ENCODE measurements at regions not wholly inside any gene's neighbourhood (a gene's known extent, or its start where the extent isn't known, plus 50 kb on each side); places are given as distances from the start of the nearest gene placed in this dataset.

- DNase-seq (ENCODE audit: low spot score) = no peak
Observed at GRCh38 chr20:58069207-58069606, 159.2 kb downstream of the ANKRD60 start.

DNA sequence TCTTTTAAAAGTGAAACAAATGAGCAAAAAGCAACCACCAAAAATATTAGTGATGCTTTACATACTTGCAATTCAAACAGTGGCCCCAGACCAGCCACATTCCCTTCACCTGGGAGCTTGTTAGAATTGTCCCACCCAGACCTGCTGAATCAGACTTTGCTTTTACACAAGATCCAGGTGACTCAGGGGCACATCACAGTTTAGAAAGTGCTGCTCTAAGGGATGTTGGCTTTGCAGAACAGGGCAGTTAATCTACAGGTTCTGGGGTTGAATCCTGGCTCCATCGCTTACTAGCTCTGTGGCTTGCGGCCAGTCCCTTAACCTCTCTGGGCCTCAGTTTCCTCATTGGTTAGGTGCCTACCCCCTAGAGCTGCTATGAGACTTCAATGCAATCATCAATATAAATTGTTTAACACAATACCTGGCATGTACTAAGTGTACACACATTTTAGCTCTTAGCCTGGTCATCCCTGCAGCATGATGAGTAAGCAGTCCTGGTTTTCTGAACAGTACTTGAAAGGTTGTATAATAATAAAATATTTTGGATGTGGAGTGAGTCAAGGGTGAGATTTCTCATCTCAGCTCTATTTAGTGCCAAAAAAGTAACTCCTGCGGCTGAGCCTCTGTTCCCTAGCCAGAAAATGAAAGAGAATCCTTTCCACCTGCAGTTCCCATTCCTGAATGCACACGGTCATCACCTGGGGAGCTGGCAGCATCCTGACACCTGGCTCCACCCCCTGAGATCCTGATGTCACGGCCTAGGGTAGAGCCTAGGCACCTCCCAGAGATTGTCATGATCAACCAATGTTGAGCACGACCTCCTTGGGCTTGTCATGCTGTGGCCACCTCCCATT, 162.7 kb downstream of the ANKRD60 start:
- DNase-seq (ENCODE audit: low spot score) = no peak

DNA sequence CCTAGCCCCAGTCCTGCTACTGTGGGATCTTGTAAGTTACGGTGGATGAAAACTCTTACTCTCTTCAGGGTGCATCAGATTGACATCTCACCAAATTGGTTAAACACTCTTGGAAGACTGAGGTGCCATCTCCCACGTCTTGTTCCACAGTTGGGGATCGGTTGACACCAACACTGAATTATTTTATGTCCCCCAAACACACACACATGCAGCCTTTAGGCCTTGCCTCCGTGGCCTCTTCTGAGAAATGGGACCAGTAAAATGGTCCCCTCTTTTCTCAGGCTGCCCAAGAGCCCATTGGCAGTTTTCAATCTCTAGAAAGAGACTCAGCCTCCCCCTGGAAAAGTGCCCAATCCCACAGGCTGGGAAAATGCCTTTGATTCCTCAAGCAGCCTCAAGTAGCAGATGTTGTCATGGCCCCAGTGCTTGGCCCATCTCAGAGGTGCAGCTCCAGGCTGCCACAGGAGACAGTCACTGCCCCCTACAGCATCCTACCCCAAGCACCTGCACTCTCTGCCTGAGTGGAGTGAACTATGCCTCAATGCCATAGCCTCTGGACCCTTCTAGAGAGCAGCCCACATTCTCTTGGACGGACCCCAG, 163.9 kb downstream of the ANKRD60 start:
- DNase-seq (ENCODE audit: low spot score) = no peak

GRCh38 chr20:58059260-58059544, 169.3 kb downstream of the ANKRD60 start:
- DNase-seq (ENCODE audit: low spot score) = no peak

DNA sequence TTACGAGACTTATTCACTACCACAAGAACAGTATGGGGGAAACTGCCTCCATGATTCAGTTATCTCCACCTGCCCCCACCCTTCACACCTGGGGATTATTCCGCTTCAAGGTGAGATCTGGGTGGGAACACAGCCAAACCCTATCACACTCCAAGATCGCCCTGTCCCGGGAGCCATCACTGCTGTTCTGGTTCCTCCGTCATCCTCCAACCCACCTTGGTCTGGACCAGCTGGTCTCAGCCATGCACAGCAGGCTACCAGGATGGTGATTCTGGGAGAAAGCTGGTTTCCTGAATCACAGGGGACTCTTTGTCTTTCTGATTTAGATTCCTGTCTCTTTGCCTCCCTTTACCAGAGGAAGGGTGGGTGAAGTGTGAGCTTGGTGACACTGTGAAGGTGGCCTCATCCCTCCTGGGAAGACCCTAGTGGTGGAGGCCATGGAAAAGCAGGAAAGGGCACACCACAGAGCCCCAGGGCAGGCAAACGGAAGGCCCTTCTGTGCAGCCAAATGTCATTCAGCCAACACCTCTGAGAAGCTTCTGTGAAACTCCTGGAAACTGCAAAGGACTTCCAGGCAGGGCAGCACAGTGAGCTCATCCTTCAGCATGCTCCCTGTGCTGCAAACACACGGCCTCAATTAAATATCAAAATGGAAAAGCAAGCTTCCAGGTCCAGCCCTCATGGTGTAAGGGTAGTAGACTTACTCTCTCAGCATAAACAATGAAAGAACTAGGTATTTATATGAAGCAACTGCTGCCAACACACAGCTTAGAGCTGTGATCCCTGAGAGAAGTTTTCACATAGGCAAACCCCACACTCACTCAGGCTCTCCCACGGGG, 169.8 kb downstream of the ANKRD60 start:
- DNase-seq (ENCODE audit: low spot score) = no peak

DNA sequence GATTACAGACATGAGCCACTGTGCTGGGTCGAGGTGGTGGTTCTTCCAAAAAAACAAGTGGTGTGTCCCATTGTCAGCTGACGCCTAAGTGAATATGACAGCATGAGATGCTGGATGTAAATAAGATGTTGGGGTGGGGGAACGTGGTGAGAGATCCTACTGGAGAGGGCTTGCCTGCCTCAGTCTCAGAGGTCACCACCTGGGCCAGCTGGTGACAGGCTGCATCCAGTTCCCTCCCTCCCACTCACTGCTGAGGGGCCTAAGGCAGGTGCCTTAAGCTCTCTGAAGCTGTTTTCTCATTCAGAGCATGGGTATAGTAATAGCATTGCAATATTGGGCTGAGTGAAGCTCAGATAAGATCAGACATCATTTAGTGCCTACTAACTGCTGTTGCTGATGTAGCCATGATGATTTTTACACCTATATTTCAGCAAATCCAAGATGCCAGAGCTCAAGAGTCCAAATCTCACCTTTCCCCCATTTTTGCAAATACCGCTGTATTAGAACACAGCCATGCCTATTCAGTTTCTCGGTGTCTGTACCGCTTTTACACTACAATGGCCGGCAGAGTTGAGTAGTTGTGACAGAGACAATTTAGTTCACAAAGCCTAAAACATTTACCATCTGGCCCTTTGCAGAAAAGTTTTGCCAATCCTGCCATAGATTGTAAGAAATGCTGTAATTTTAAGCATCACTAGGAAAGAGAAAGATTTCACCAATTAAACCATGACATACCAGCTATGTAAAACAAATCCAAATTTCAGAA, 171.3 kb downstream of the ANKRD60 start:
- DNase-seq (ENCODE audit: low spot score) = no peak

DNA sequence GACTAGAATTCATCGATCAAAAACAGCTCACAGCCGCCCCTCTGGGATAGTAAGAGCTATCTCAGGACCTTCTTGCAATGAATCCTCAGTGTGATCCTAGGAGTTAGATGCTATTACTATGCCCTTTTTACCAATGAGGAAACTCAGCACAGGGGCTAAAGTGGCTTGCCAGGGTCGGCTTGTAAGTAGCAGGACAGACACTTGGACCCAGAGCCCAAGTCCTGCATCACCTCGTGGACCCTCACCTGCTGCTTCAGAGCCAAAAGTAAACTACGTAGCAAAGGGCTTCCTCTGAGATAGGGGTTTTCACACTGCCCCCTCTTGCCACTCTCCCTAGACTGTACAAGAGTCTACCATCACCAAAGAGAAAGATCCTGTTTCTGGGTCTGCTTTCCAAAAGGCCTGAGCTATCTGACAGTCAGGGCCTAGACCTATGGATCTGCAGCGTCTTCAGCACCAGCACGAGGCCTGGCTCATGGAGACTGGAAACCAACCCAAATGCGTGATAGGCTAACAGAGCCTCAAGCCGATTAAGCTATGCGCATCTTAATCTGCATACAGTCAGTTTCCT, 172.3 kb downstream of the ANKRD60 start:
- no peak for DNase-seq (ENCODE audit: low spot score)

DNA sequence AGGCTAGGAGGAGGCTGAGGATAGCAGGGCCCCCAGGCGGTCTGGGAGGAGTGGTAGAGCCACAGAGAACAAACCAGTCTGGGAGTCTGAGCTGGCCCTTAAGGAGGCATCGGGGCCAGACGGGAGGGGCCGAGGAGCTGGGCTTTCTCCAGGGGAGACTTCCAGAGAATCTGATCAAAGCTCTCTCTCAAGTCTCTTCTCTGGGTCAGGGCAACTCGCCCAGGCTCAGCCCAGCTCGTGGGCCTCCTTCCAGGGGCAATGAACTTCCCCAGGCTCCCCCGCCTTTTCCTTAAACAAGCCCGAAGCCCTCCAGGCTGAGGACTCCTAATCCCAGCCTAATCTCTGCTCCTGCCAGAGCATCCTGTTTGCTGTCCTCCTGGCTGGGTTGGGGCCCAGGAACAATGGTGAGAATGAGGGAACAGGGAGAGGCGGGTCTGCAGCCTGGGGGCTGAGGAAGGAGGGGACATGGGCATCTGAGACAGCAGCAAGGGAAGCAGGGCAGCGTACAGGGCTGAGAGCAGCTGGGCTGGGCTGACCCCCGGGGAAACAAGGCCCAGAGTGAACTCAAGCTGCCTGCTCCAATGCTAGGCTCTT, 173.6 kb downstream of the ANKRD60 start:
- DNase-seq (ENCODE audit: low spot score) = no peak

DNA sequence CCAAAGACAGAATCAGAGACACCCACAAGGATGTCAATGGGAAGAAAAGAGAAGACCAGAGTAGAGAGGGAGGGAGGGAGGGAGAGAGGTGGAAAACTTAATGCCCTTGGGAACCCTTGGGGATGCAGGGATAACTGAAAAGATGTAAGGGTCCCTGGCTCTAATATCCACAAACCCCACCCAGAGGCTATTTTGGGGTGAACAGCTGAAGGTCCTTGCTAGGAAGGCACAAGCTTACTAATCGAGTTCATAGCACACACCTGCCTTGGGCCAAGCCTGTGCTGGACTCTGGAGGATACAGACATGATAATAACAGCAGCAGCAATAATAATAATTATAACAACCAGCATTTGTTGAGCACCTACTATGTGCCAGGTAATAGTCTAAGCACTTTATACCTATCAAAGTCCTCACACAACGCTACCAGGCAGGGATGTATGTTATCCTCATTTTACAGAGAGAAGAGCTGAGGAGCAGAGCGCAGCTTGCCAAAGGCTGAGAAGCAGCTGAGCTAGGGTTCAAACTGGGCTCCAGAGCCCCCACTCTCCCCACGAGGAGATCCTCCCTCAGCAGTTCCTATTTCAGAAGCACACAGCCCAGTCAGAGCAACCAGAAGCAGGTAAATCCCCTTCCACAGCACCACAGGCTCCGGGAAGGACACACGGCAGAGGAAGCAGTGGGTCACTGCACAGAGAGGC, 174.2 kb downstream of the ANKRD60 start:
- no peak for DNase-seq (ENCODE audit: low spot score)

DNA sequence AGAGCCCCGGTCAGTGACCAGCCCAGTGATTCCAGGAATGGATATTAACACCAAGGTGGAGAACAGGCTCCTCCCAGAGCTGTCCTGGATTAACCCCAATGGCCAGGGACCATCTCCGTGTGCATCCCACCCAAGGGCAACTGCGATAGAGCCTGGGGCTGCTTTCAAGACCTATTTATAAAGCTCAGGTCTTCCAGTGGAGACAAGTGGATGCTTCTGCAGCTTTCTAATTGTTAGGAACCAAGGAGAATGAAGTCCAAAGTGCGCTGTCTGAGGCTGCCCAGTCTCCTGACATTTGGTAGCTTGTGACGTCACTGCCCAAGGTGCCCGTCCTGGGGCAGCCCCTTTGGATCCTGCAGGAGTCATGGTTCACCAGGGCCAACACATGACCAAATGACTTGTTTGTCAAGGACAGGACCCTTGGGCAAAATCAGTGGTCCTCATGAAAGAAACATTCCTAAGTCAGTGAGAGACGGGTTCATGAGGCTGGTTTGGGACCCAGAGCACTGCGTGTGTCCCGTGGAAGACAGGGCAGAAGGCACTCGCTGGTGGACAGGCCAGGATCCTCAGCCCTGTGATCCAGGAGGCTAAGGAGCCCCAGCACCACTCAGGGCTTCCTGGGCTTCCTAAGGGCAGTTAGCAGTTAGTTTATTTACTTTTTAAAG, 174.9 kb downstream of the ANKRD60 start:
- DNase-seq (ENCODE audit: low spot score) = no peak

DNA sequence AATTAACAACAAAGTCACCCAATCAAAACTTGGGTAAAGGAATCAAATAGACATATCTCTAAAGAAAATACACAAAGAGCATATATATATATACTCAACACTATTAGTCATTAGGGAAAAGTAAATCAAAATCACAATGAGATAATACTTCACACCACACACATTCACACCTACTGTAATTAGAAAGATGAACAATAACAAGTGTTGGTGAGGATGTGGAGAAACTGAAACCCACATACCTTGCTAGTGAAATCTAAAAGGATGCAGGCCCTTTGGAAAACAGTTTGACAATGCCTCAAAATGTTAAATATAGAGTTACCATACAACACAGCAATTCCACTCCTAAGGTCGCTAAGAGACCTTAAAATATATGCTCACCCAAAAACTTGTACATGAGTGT, 177.1 kb downstream of the ANKRD60 start:
- no peak for DNase-seq (ENCODE audit: low spot score)

GRCh38 chr20:58048096-58048702, 180.3 kb downstream of the ANKRD60 start:
- peak; percentile 18 for DNase-seq (ENCODE audit: low spot score)

- DNase-seq (ENCODE audit: low spot score) = no peak
Observed at GRCh38 chr20:58046311-58046710, 182.1 kb downstream of the ANKRD60 start.

GRCh38 chr20:58045579-58045978, 182.9 kb downstream of the ANKRD60 start:
- DNase-seq (ENCODE audit: low spot score) = no peak

- no peak for DNase-seq (ENCODE audit: low spot score)
Observed at GRCh38 chr20:58044931-58045555, 183.4 kb downstream of the ANKRD60 start.

- no peak for DNase-seq (ENCODE audit: low spot score)
Observed at GRCh38 chr20:58044286-58044685, 184.2 kb downstream of the ANKRD60 start.

DNA sequence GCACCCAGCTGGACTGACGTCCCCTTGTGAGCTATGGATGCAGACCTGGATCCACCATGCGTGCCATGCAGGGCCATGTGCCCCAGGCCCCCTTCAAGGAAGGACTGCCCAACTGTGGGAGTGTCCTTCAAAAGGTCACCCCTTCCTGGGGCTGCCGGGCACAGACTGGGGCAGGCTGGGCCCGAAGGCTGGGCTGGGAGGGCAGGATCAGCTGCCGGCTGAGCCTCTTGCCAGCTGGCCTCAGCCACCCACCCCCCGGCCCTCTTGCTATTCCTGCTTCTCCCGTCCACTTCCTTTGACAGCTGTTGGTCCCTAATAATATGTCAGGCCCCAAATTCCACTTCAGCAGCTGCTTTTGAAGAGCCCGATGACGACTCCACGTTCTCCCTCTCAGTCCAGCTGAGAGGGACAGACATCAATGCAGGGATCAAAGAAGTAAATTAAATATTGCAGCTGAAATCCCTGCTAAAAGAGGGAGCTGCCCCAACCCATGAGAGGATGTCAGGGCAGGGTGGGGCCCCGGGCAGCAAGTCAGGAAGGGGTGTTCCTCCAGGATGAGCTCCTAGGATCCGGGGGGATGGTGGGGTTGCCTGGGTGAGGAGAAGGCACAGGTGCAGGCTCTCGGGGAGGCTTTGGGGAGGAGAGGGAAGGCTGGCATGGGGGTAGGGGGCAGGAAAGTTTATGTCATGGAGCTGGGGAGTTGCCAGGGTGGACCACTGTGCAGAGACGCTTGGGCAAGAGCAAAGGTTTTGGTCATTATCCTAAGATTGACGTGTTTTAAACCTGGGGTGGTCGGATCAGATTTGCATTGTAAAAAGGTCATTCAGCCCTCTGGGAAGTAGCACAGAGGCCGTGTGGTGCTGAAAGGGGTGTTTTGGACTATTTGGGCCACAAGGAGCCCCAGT, 185.0 kb downstream of the ANKRD60 start:
- DNase-seq (ENCODE audit: low spot score) = no peak

DNA sequence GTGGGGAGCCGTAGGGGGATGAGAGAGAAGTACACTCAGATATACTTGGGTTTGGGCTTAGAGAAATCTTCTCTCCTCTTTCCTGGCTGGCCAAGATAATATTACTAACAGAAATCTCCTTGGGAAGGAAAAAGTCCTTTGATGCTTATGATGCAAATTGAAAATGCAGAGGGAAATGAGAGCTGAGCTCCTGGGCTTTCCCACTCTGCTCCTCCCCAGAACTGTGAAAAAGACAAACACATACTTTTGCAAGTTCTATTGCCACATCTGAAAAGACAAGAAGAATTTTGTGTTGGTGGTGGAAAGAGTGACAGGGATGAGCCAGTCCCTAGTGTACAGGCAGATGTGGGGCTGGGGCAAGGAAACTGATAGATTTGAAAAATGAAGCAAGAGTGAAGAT, 185.9 kb downstream of the ANKRD60 start:
- no peak for DNase-seq (ENCODE audit: low spot score)
